ENCODE measurements at regions not wholly inside any gene's neighbourhood (a gene's known extent, or its start where the extent isn't known, plus 50 kb on each side); places are given as distances from the start of the nearest gene placed in this dataset.

GRCh38 chr14:97624985-97625384 is 827.8 kb downstream of the VRK1 start:
- no peak for DNase-seq

GRCh38 chr14:97625477-97625876 is 828.3 kb downstream of the VRK1 start:
- no peak for DNase-seq

- no peak for DNase-seq
These were observed 828.9 kb downstream of the VRK1 start for GRCh38 chr14:97626088-97626487.

- no peak for DNase-seq
These were observed 833.1 kb downstream of the VRK1 start for GRCh38 chr14:97630249-97630648.

- DNase-seq: no peak
These were observed 836.1 kb downstream of the VRK1 start for GRCh38 chr14:97633131-97633738.

- no peak for DNase-seq
These were observed 837.6 kb downstream of the VRK1 start for GRCh38 chr14:97634751-97635150.

GRCh38 chr14:97638864-97639263 is 841.7 kb downstream of the VRK1 start:
- no peak for DNase-seq

GRCh38 chr14:97640031-97640430 is 842.8 kb downstream of the VRK1 start:
- DNase-seq: no peak

- no peak for DNase-seq
These were observed 844.6 kb downstream of the VRK1 start for GRCh38 chr14:97641827-97642226.

GRCh38 chr14:97642631-97643030 is 845.4 kb downstream of the VRK1 start:
- DNase-seq: no peak

GRCh38 chr14:97644365-97644764 is 847.2 kb downstream of the VRK1 start:
- no peak for DNase-seq

- no peak for DNase-seq
These were observed 852.6 kb downstream of the VRK1 start for GRCh38 chr14:97649752-97650151.

GRCh38 chr14:97655169-97655948 is 858.2 kb downstream of the VRK1 start:
- no peak for DNase-seq

GRCh38 chr14:97657609-97658008 is 860.4 kb downstream of the VRK1 start:
- DNase-seq: no peak

- DNase-seq: no peak
These were observed 890.9 kb downstream of the VRK1 start for GRCh38 chr14:97687944-97688630.

GRCh38 chr14:97688631-97689336 is 891.6 kb downstream of the VRK1 start:
- DNase-seq: no peak

- no peak for DNase-seq
These were observed 894.9 kb downstream of the VRK1 start for GRCh38 chr14:97692084-97692483.

GRCh38 chr14:97695456-97695981 is 898.3 kb downstream of the VRK1 start:
- DNase-seq: no peak

GRCh38 chr14:97697772-97698171 is 900.6 kb downstream of the VRK1 start:
- DNase-seq: no peak

- no peak for DNase-seq
These were observed 901.8 kb downstream of the VRK1 start for GRCh38 chr14:97699026-97699425.

- DNase-seq: no peak
These were observed 906.0 kb downstream of the VRK1 start for GRCh38 chr14:97703006-97703760.

- no peak for DNase-seq
These were observed 907.2 kb downstream of the VRK1 start for GRCh38 chr14:97704316-97704885.

Data from Kasumi-1 (cell line).